Activated CD8-positive, alpha-beta T cell treated with anti-CD3 and anti-CD28 coated beads, Interleukin-2, amount 10 ng/mL, durations not matched to agents 7 days and 5 days (primary cell): ENCODE measurements at regions not wholly inside any gene's neighbourhood (a gene's known extent, or its start where the extent isn't known, plus 50 kb on each side); places are given as distances from the start of the nearest gene placed in this dataset.

Experiments used
- ATAC-seq: fragments of 150-1000 bp; cut with Tn5 transposase; one replicate; pipeline ENCODE4 v1.10.0; 2021; ENCODE audit warnings: moderate library complexity
- CTCF ChIA-PET: fragments of 350-600 bp; sonication (Branson Sonifier 250); formaldehyde crosslinking; loops from one replicate; lab custom pipeline; 2021; ENCODE audit warnings: antibody characterized with exemption; lab: Charles Lee
- POLR2A ChIA-PET: fragments of 350-600 bp; sonication (Branson Sonifier 250); formaldehyde crosslinking; loops from one replicate; lab custom pipeline; 2021; ENCODE audit warnings: antibody characterized with exemption; lab: Charles Lee
- DNase-seq: peaks from one replicate; pipeline ENCODE4 v3.0.0-alpha.2; 2020
- H3K27ac Mint-ChIP-seq: one replicate; pipeline ENCODE4 v1.8.0; 2021; ENCODE audit warnings: mild to moderate bottlenecking, mixed read lengths
- H3K27me3 Mint-ChIP-seq: one replicate; pipeline ENCODE4 v1.8.0; 2021; ENCODE audit warnings: low read depth, mixed read lengths
- H3K36me3 Mint-ChIP-seq: one replicate; pipeline ENCODE4 v1.8.0; 2021; ENCODE audit warnings: low read depth, mixed read lengths
- H3K4me1 Mint-ChIP-seq: one replicate; pipeline ENCODE4 v1.8.0; 2021; ENCODE audit warnings: low read depth, mixed read lengths
- H3K4me3 Mint-ChIP-seq: one replicate; pipeline ENCODE4 v1.8.0; 2021; ENCODE audit warnings: mild to moderate bottlenecking, mixed read lengths
- H3K9me3 Mint-ChIP-seq: one replicate; pipeline ENCODE4 v1.8.0; 2022; ENCODE audit warnings: mixed read lengths; ENCODE audit not compliant: insufficient read depth

DNA sequence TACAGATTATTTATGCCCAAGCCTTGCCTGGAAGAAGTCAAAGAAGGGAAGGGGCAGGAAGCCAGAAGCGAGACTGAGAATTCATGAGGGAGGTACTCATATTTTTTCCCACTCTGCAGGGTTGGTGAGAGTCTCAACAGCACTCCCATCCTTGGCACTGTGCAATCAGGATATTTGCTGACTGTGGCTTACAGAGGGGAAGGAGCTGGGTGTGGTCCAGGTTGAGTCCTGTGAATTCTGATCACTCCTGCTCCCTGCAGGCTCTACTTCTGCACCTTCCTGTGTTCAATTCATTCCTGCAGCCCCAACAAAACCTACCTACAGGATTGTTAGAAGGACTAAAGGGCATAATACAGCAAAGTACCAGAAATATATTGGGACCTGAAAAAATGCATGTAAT, 530.5 kb downstream of the INSC start:
- no peaks in the 10 kb centered on the region for H3K9me3 Mint-ChIP-seq
- ATAC-seq: no peak
- no peak for DNase-seq
- H3K27me3 Mint-ChIP-seq: no peaks in the 10 kb centered on the region
- no peak overlapping the region for H3K27ac Mint-ChIP-seq
- POLR2A ChIA-PET: no interaction called here
- no peaks in the 10 kb centered on the region for H3K4me1 Mint-ChIP-seq
- no peak overlapping the region for H3K4me3 Mint-ChIP-seq
- no peaks in the 10 kb centered on the region for H3K36me3 Mint-ChIP-seq
- CTCF ChIA-PET: no interaction called here

DNA sequence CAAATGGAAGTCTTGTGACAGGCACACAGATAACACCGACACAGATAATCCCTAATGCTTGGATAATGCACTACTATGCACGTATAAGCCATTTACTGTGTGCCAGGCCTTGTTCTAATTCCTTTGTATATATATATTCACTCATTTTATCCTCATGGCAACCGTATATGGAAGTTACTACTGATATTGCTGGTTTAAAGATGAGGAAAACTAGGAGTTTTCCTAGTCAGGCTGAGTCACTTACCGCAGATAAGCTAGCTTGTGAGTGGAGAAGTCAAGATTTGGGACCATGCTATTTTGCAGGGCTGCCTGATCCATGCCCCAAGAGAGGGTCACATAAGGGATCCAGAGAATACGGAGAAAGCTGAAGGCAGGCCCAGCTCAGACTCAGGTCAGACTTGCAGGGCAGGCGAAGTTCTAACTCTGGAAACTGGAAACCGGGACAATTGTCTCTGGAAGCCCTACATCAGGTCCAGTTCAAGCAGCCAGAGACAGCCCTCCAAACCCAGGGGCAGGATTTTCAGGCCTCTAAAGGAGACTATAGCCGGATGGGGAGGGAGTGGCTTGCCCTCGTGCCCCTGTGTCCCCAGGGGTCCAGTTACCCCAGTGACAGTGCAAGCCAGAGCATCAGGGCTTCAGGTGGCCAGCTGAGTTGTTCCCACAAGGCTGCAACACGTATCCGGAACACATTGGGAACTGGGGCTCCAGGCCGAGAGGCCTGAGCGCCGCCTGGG, 534.8 kb downstream of the INSC start:
- peaks cover 12% of the 10 kb centered on the region for H3K27me3 Mint-ChIP-seq
- POLR2A ChIA-PET: no interaction called here
- H3K36me3 Mint-ChIP-seq: no peaks in the 10 kb centered on the region
- H3K4me1 Mint-ChIP-seq: peaks cover 2% of the 10 kb centered on the region
- DNase-seq (no peak), ATAC-seq (no peak)
- no peak overlapping the region for H3K4me3 Mint-ChIP-seq
- no peaks in the 10 kb centered on the region for H3K9me3 Mint-ChIP-seq
- CTCF ChIA-PET: interaction anchor here (0.6 to 1.6 kb wide), 5 partner anchors 8 to 965 kb away, joined by 3 to 5 read pairs (median 3); no protein-coding TSS in a partner anchor
- H3K27ac Mint-ChIP-seq: no peak overlapping the region

DNA sequence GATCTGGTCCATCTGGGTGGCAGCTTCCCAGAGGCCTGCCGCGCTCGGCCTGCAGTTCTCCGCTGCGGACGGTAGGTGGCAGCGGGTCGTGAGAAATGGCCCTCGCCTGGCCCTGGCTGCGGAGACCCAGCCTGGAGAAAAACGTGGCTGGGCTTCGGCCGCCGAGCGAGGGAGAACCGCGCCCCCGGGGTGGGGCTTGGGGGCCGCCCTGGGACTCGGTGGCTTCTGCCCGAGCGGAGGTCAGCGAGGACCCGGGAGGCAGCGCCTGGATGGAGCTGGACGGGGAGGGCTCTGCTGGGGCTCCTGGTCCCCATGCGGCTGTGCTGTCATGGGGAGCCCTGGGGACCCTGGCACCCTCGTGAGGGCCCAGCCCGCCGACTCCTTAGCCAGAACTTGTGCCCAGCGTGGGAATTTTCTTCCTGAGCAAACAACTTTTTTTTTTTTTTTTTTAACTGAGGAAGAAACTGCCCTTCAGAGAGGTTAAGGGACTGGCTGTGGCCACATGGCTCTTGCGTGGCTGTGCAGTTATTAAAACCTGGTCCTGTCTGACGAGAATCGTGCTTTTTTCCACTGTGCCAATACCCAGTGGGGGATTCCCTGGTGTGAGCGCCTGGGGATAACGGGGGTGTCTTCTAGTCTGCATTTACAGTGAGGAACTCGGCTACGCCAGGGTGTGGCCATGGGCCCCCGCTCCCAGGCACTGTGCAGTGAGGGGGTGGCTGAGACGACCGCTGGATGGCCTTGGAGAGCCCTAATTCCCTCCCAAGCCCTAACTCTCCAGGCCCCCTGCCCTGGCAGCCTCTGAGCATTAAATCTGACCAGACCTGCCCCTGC, 535.6 kb downstream of the INSC start:
- CTCF ChIA-PET: interaction anchor here (0.6 to 1.6 kb wide), 5 partner anchors 9 to 964 kb away, joined by 3 to 5 read pairs (median 3); no protein-coding TSS in a partner anchor
- Mint-ChIP-seq H3K4me3 (no peak overlapping the region), H3K36me3 (no peaks in the 10 kb centered on the region)

DNA sequence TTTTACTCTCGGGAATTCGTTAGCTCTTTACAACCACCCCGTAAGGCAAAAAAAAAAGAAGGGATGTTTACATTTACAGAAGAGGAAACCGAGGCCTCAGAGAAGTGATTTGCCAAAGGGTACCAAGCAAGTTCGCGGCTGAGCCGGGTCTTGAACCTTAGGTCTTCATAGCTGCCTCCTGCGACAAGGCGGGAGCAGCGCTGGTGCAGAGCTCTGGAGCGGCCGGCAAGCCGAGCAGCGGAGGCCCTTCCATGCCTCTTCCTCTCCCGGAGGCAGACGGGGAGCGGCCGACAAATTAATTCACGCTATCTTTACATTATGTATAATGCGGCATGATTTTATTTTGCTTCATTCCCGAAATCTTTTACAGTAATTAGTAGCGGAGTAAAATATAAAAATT, 536.3 kb downstream of the INSC start:
- H3K36me3 Mint-ChIP-seq: no peaks in the 10 kb centered on the region
- H3K4me3 Mint-ChIP-seq: no peak overlapping the region
- H3K4me1 Mint-ChIP-seq: peaks cover 2% of the 10 kb centered on the region
- no peak overlapping the region for H3K27ac Mint-ChIP-seq
- ATAC-seq: no peak
- POLR2A ChIA-PET: no interaction called here
- no peaks in the 10 kb centered on the region for H3K9me3 Mint-ChIP-seq
- no peak for DNase-seq
- peaks cover 12% of the 10 kb centered on the region for H3K27me3 Mint-ChIP-seq
- CTCF ChIA-PET: no interaction called here

More for the DNA sequence above, 535.6 kb downstream of the INSC start:
- peaks cover 12% of the 10 kb centered on the region for H3K27me3 Mint-ChIP-seq
- peak; percentile 81 for DNase-seq
- peaks cover 2% of the 10 kb centered on the region for H3K4me1 Mint-ChIP-seq
- H3K27ac Mint-ChIP-seq: no peak overlapping the region
- no peaks in the 10 kb centered on the region for H3K9me3 Mint-ChIP-seq
- peak; percentile 98 for ATAC-seq
- POLR2A ChIA-PET: no interaction called here

DNA sequence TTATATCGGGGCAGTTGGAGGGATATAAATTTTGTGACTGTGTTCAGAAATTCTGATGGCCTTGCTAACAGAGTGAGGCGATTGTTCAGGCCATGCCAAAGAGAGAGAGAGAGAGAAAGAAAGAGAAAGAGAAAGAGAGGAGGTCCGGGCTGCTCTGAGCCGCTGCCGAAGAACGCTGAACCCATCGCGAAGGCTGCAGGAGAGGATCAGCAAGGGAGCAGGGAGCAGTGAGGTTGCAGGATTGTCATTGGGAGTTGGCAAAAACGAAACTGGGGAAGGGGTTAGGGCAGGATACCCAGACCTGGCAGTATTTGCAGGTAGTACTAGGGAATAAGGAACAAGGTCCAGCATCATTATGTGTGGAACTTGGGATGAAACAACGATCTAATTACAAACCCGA, 537.1 kb downstream of the INSC start:
- CTCF ChIA-PET: no interaction called here
- no peak overlapping the region for H3K4me3 Mint-ChIP-seq
- H3K4me1 Mint-ChIP-seq: peaks cover 2% of the 10 kb centered on the region
- H3K9me3 Mint-ChIP-seq: no peaks in the 10 kb centered on the region
- ATAC-seq (no peak), DNase-seq (no peak)
- no peak overlapping the region for H3K27ac Mint-ChIP-seq
- H3K36me3 Mint-ChIP-seq: no peaks in the 10 kb centered on the region
- POLR2A ChIA-PET: no interaction called here
- peaks cover 12% of the 10 kb centered on the region for H3K27me3 Mint-ChIP-seq

DNA sequence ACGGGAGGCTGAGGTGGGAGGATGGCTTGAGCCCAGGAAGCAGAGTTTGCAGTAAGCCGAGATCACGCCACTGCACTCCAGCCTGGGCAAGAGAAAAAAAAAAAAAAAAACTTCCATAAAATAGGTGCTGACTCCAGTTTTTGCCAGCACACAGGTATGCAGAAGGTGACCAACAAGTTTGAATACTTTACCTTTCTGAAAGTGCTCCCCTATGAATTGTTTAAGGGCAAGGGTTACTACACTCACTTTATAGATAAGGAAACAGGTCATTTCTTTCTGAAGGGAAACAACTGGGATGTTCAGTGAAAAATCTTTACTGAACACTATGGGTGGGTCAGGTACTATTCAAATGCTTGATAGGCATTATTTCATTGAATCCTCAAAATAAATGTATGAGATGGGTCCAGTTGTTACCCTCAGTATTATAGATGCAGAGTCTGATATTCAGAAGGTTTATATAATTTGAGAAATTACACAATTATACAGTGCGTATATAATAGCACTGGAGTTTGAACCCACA, 538.5 kb downstream of the INSC start:
- DNase-seq (no peak), ATAC-seq (no peak)
- Mint-ChIP-seq H3K36me3 (no peaks in the 10 kb centered on the region), H3K4me1 (peaks cover 2% of the 10 kb centered on the region), H3K27me3 (peaks cover 12% of the 10 kb centered on the region), H3K27ac (no peak overlapping the region), H3K9me3 (no peaks in the 10 kb centered on the region), H3K4me3 (no peak overlapping the region)
- ChIA-PET POLR2A (no interaction called here), CTCF (no interaction called here)

DNA sequence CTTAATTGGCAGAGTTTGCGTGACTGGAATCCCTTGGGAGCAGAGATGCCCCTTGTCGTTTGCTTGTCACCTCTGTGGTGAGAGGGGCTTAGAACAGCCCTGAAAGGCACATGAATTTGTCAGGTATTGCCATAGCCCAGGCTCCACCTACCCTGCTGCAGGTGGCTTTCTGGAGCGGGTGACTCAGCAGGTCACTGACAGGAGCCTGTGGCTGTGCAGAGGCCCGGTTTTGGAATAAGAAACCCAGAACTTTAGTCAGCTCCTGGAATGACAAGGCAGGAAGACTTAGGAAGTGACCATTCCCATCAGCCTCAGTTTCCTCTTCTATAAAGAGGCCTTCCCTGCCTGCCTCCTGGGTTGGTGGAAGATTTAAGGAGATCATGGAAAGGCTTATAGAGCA, 539.7 kb downstream of the INSC start:
- H3K9me3 Mint-ChIP-seq: no peaks in the 10 kb centered on the region
- H3K27ac Mint-ChIP-seq: no peak overlapping the region
- no peak overlapping the region for H3K4me3 Mint-ChIP-seq
- DNase-seq (no peak), ATAC-seq (no peak)
- peaks cover 12% of the 10 kb centered on the region for H3K27me3 Mint-ChIP-seq
- POLR2A ChIA-PET: no interaction called here
- H3K36me3 Mint-ChIP-seq: no peaks in the 10 kb centered on the region
- CTCF ChIA-PET: no interaction called here
- peaks cover 2% of the 10 kb centered on the region for H3K4me1 Mint-ChIP-seq

- DNase-seq (no peak), ATAC-seq (no peak)
- ChIA-PET POLR2A (no interaction called here), CTCF (no interaction called here)
- H3K36me3 Mint-ChIP-seq: no peaks in the 10 kb centered on the region
- no peak overlapping the region for H3K4me3 Mint-ChIP-seq
- no peak overlapping the region for H3K27ac Mint-ChIP-seq
- H3K4me1 Mint-ChIP-seq: peaks cover 2% of the 10 kb centered on the region
- peaks cover 12% of the 10 kb centered on the region for H3K27me3 Mint-ChIP-seq
- no peaks in the 10 kb centered on the region for H3K9me3 Mint-ChIP-seq
Measured at GRCh38 chr11:15655552-15655951, 540.8 kb downstream of the INSC start.

- Mint-ChIP-seq H3K4me1 (no peaks in the 10 kb centered on the region), H3K27ac (no peak overlapping the region), H3K4me3 (no peak overlapping the region), H3K36me3 (no peaks in the 10 kb centered on the region), H3K27me3 (peaks cover 3% of the 10 kb centered on the region), H3K9me3 (no peaks in the 10 kb centered on the region)
- no peak for DNase-seq
- no peak for ATAC-seq
- POLR2A ChIA-PET: no interaction called here
- CTCF ChIA-PET: no interaction called here
Measured at GRCh38 chr11:15657264-15657663, 542.5 kb downstream of the INSC start.

GRCh38 chr11:15660496-15660895, 545.8 kb downstream of the INSC start:
- no peak overlapping the region for H3K4me3 Mint-ChIP-seq
- H3K9me3 Mint-ChIP-seq: no peaks in the 10 kb centered on the region
- H3K36me3 Mint-ChIP-seq: no peaks in the 10 kb centered on the region
- no peaks in the 10 kb centered on the region for H3K27me3 Mint-ChIP-seq
- ATAC-seq (no peak), DNase-seq (peak; percentile 13)
- ChIA-PET CTCF (no interaction called here), POLR2A (no interaction called here)
- H3K27ac Mint-ChIP-seq: no peak overlapping the region
- no peaks in the 10 kb centered on the region for H3K4me1 Mint-ChIP-seq

- POLR2A ChIA-PET: no interaction called here
- CTCF ChIA-PET: no interaction called here
- Mint-ChIP-seq H3K4me3 (no peak overlapping the region), H3K4me1 (no peaks in the 10 kb centered on the region), H3K36me3 (no peaks in the 10 kb centered on the region), H3K27me3 (no peaks in the 10 kb centered on the region), H3K27ac (no peak overlapping the region), H3K9me3 (no peaks in the 10 kb centered on the region)
- ATAC-seq: no peak
- DNase-seq: no peak
Measured at GRCh38 chr11:15662285-15662684, 547.6 kb downstream of the INSC start.

DNA sequence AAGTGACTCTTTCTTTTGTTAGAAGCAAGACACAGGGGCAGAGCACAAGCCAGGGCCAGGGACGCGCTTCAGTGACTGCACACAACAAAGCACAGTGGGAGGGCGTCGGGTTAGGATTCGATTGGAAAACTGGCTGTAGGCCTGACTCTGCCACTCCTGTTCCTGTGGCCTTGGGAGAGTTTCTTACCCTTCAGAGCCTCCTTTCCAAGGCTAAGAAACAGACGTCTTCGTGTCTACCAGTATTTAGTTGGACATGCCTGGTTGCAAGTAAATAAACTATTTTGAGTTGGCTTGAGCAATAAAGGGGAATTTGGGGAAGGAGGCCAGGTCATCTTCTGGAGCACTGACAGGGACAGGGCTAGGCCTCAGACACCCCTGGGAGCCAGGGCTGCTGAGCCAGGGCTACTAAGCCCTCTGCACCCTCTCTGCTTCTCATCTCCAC, 549.1 kb downstream of the INSC start:
- Mint-ChIP-seq H3K9me3 (no peaks in the 10 kb centered on the region), H3K27ac (no peak overlapping the region), H3K27me3 (no peaks in the 10 kb centered on the region), H3K4me3 (no peak overlapping the region), H3K4me1 (no peaks in the 10 kb centered on the region), H3K36me3 (no peaks in the 10 kb centered on the region)
- POLR2A ChIA-PET: no interaction called here
- ATAC-seq (no peak), DNase-seq (peak; percentile 1)
- CTCF ChIA-PET: no interaction called here
